HAP-1 (cell line): ENCODE measurements at regions not wholly inside any gene's neighbourhood (a gene's known extent, or its start where the extent isn't known, plus 50 kb on each side); places are given as distances from the start of the nearest gene placed in this dataset.

Experiments used
- DNase-seq, 2 experiments: peaks; one replicate each; pipeline ENCODE4 v3.0.0-alpha.2; 2016 to 2020; ENCODE audit warnings: low spot score in 2 of 2
- H3K27me3 ChIP-seq: fragments of 250-450 bp; sonication (Bioruptor Pico); 2 replicates; pipeline ENCODE4 v1.5.1; 2020; ENCODE audit warnings: low read depth, mild to moderate bottlenecking, moderate library complexity
- H3K36me3 ChIP-seq: fragments of 250-450 bp; sonication (Bioruptor Pico); replicated peaks from 2 replicates; pipeline ENCODE4 v1.5.1; 2020; ENCODE audit warnings: mild to moderate bottlenecking
- H3K4me1 ChIP-seq: fragments of 250-450 bp; sonication (Bioruptor Pico); 2 replicates; pipeline ENCODE4 v1.5.1; 2020; ENCODE audit warnings: mild to moderate bottlenecking
- H3K4me3 ChIP-seq: fragments of 250-450 bp; sonication (Bioruptor Pico); 2 replicates; pipeline ENCODE4 v1.5.1; 2020; ENCODE audit warnings: mild to moderate bottlenecking, moderate library complexity
- H3K9me3 ChIP-seq: fragments of 250-450 bp; sonication (Bioruptor Pico); 2 replicates; pipeline ENCODE4 v1.5.1; 2020; ENCODE audit warnings: mild to moderate bottlenecking, moderate library complexity
- in situ Hi-C: fragments of 300-500 bp; cut with MboI; formaldehyde crosslinking; loops from 3 replicates; pipeline ENCODE4 v1.14.3; 2020; ENCODE audit warnings: low sequenced_read_pairs, inconsistent platforms, mixed read lengths

GRCh38 chr1:69120817-69121216, 446.9 kb upstream of the LRRC7 start:
- H3K4me1 ChIP-seq = no peaks in the 10 kb centered on the region
- in situ Hi-C loops = no loop called here
- H3K27me3 ChIP-seq = no peaks in the 10 kb centered on the region
- no peak for DNase-seq
- no peaks in the 10 kb centered on the region for H3K9me3 ChIP-seq
- H3K36me3 ChIP-seq = no peaks in the 10 kb centered on the region
- no peak overlapping the region for H3K4me3 ChIP-seq

- peaks cover 7% of the 10 kb centered on the region for H3K4me1 ChIP-seq
- in situ Hi-C loops = no loop called here
- no peak for DNase-seq
Measured at GRCh38 chr1:69121723-69122122, 446.0 kb upstream of the LRRC7 start.

GRCh38 chr1:69122373-69122772, 445.3 kb upstream of the LRRC7 start:
- in situ Hi-C loops = no loop called here
- Histone ChIP-seq H3K36me3 (no peaks in the 10 kb centered on the region), H3K9me3 (no peaks in the 10 kb centered on the region), H3K4me3 (no peak overlapping the region), H3K4me1 (peaks cover 10% of the 10 kb centered on the region), H3K27me3 (no peaks in the 10 kb centered on the region)
- DNase-seq = no peak

More at GRCh38 chr1:69121723-69122122, 446.0 kb upstream of the LRRC7 start:
- no peak overlapping the region for H3K4me3 ChIP-seq
- no peaks in the 10 kb centered on the region for H3K36me3 ChIP-seq
- no peaks in the 10 kb centered on the region for H3K9me3 ChIP-seq
- H3K27me3 ChIP-seq = no peaks in the 10 kb centered on the region

- no peak for DNase-seq
- Histone ChIP-seq H3K4me1 (peaks cover 10% of the 10 kb centered on the region), H3K36me3 (no peaks in the 10 kb centered on the region), H3K4me3 (no peak overlapping the region), H3K27me3 (no peaks in the 10 kb centered on the region), H3K9me3 (no peaks in the 10 kb centered on the region)
- in situ Hi-C loops = no loop called here
Measured at GRCh38 chr1:69123486-69123885, 444.2 kb upstream of the LRRC7 start.

- in situ Hi-C loops = no loop called here
- peaks cover 15% of the 10 kb centered on the region for H3K4me1 ChIP-seq
Measured at GRCh38 chr1:69126796-69127195, 440.9 kb upstream of the LRRC7 start.

GRCh38 chr1:69128204-69128603, 439.5 kb upstream of the LRRC7 start:
- H3K27me3 ChIP-seq = no peaks in the 10 kb centered on the region
- DNase-seq = no peak

More at GRCh38 chr1:69126796-69127195, 440.9 kb upstream of the LRRC7 start:
- no peak overlapping the region for H3K4me3 ChIP-seq
- H3K36me3 ChIP-seq = no peaks in the 10 kb centered on the region
- peak in 1 of 2 experiments; percentile 33 for DNase-seq
- no peaks in the 10 kb centered on the region for H3K27me3 ChIP-seq
- no peaks in the 10 kb centered on the region for H3K9me3 ChIP-seq

GRCh38 chr1:69129538-69129937, 438.2 kb upstream of the LRRC7 start:
- peaks cover 15% of the 10 kb centered on the region for H3K4me1 ChIP-seq

More at GRCh38 chr1:69128204-69128603, 439.5 kb upstream of the LRRC7 start:
- H3K4me1 ChIP-seq = peaks cover 15% of the 10 kb centered on the region
- H3K9me3 ChIP-seq = no peaks in the 10 kb centered on the region
- no peak overlapping the region for H3K4me3 ChIP-seq
- no peaks in the 10 kb centered on the region for H3K36me3 ChIP-seq
- in situ Hi-C loops = no loop called here

GRCh38 chr1:69138172-69138571, 429.6 kb upstream of the LRRC7 start:
- no peaks in the 10 kb centered on the region for H3K27me3 ChIP-seq
- no peak overlapping the region for H3K4me3 ChIP-seq
- no peaks in the 10 kb centered on the region for H3K36me3 ChIP-seq
- no peaks in the 10 kb centered on the region for H3K4me1 ChIP-seq
- in situ Hi-C loops = no loop called here
- DNase-seq = no peak
- H3K9me3 ChIP-seq = 0 out of 2 replicates have a peak, but pooled peaks cover 3% of the 10 kb centered on the region

More at GRCh38 chr1:69129538-69129937, 438.2 kb upstream of the LRRC7 start:
- no peak for DNase-seq
- in situ Hi-C loops = no loop called here
- no peaks in the 10 kb centered on the region for H3K36me3 ChIP-seq
- H3K4me3 ChIP-seq = no peak overlapping the region
- H3K9me3 ChIP-seq = no peaks in the 10 kb centered on the region
- no peaks in the 10 kb centered on the region for H3K27me3 ChIP-seq

- no peaks in the 10 kb centered on the region for H3K4me1 ChIP-seq
- no peaks in the 10 kb centered on the region for H3K36me3 ChIP-seq
- no peak for DNase-seq
- no peak overlapping the region for H3K4me3 ChIP-seq
- H3K9me3 ChIP-seq = 0 out of 2 replicates have a peak, but pooled peaks cover 3% of the 10 kb centered on the region
- in situ Hi-C loops = no loop called here
- H3K27me3 ChIP-seq = no peaks in the 10 kb centered on the region
Measured at GRCh38 chr1:69139007-69139406, 428.7 kb upstream of the LRRC7 start.

GRCh38 chr1:69146303-69146702, 421.4 kb upstream of the LRRC7 start:
- H3K4me1 ChIP-seq = no peaks in the 10 kb centered on the region
- DNase-seq = no peak
- in situ Hi-C loops = no loop called here
- H3K36me3 ChIP-seq = no peaks in the 10 kb centered on the region
- H3K9me3 ChIP-seq = no peaks in the 10 kb centered on the region
- H3K27me3 ChIP-seq = no peaks in the 10 kb centered on the region
- H3K4me3 ChIP-seq = no peak overlapping the region

- no peak overlapping the region for H3K4me3 ChIP-seq
- no peak for DNase-seq
- no peaks in the 10 kb centered on the region for H3K36me3 ChIP-seq
- no peaks in the 10 kb centered on the region for H3K9me3 ChIP-seq
- H3K4me1 ChIP-seq = no peaks in the 10 kb centered on the region; the same call in 1 of the 2 replicates
- in situ Hi-C loops = no loop called here
- no peaks in the 10 kb centered on the region for H3K27me3 ChIP-seq
Measured at GRCh38 chr1:69148731-69149130, 419.0 kb upstream of the LRRC7 start.

- H3K36me3 ChIP-seq = no peaks in the 10 kb centered on the region
- H3K4me3 ChIP-seq = no peak overlapping the region
- H3K9me3 ChIP-seq = no peaks in the 10 kb centered on the region
- no peak for DNase-seq
- in situ Hi-C loops = no loop called here
- H3K4me1 ChIP-seq = no peaks in the 10 kb centered on the region; the same call in 1 of the 2 replicates
- no peaks in the 10 kb centered on the region for H3K27me3 ChIP-seq
Measured at GRCh38 chr1:69157046-69157756, 410.5 kb upstream of the LRRC7 start.

- no peak for DNase-seq
- Histone ChIP-seq H3K36me3 (no peaks in the 10 kb centered on the region), H3K4me3 (no peak overlapping the region), H3K27me3 (no peaks in the 10 kb centered on the region), H3K9me3 (no peaks in the 10 kb centered on the region), H3K4me1 (no peaks in the 10 kb centered on the region)
- in situ Hi-C loops = no loop called here
Measured at GRCh38 chr1:69163241-69163640, 404.5 kb upstream of the LRRC7 start.

GRCh38 chr1:69163779-69164178, 403.9 kb upstream of the LRRC7 start:
- no peak overlapping the region for H3K4me3 ChIP-seq
- H3K27me3 ChIP-seq = no peaks in the 10 kb centered on the region
- in situ Hi-C loops = no loop called here
- no peaks in the 10 kb centered on the region for H3K9me3 ChIP-seq
- no peak for DNase-seq
- H3K36me3 ChIP-seq = no peaks in the 10 kb centered on the region
- H3K4me1 ChIP-seq = no peaks in the 10 kb centered on the region
